NCI-H345 treated with DMSO at 0.1 percent for 48 hours (cell line): ENCODE measurements at regions not wholly inside any gene's neighbourhood (a gene's known extent, or its start where the extent isn't known, plus 50 kb on each side); places are given as distances from the start of the nearest gene placed in this dataset.
"Not testable (repeated sequence)": the region's sequence is repeated elsewhere in the genome, so short reads cannot be mapped to it uniquely, and the experiment has no call there.

Experiments used
- DNase-seq: peaks from one replicate; lab custom pipeline; 2025; ENCODE audit not compliant: unreplicated experiment; lab: John Stamatoyannopoulos, UW

GRCh38 chr2:61774351-61774750, 79.5 kb downstream of the FAM161A start:
- DNase-seq, result no peak

- DNase-seq, result no peak
These were observed 81.7 kb downstream of the FAM161A start for GRCh38 chr2:61771904-61772845.

GRCh38 chr2:61770746-61771145, 83.1 kb downstream of the FAM161A start:
- DNase-seq, result no peak

GRCh38 chr2:61770298-61770697, 83.6 kb downstream of the FAM161A start:
- DNase-seq, result no peak

GRCh38 chr2:61769093-61769675, 84.7 kb downstream of the FAM161A start:
- DNase-seq, result no peak

- peak; percentile 98 for DNase-seq
These were observed 89.6 kb downstream of the FAM161A start for GRCh38 chr2:61764035-61764800.

- DNase-seq, result peak; percentile 81
These were observed 90.2 kb downstream of the FAM161A start for GRCh38 chr2:61763605-61764034.

- no peak for DNase-seq
These were observed 91.6 kb downstream of the FAM161A start for GRCh38 chr2:61762292-61762691.

GRCh38 chr2:61759718-61760117, 94.1 kb downstream of the FAM161A start:
- DNase-seq, result no peak

GRCh38 chr2:61759005-61759404, 94.9 kb downstream of the FAM161A start:
- no peak for DNase-seq

- DNase-seq, result no peak
These were observed 95.7 kb downstream of the FAM161A start for GRCh38 chr2:61758159-61758558.

- DNase-seq, result no peak
These were observed 100.3 kb downstream of the FAM161A start for GRCh38 chr2:61753512-61753911.

- no peak for DNase-seq
These were observed 103.2 kb downstream of the FAM161A start for GRCh38 chr2:61750624-61751023.

GRCh38 chr2:61742955-61743354, 110.9 kb downstream of the FAM161A start:
- DNase-seq, result no peak

GRCh38 chr2:61737841-61738240, 116.0 kb downstream of the FAM161A start:
- no peak for DNase-seq

GRCh38 chr2:61736953-61737352, 116.9 kb downstream of the FAM161A start:
- DNase-seq, result no peak

GRCh38 chr2:61733563-61733962, 120.3 kb downstream of the FAM161A start:
- no peak for DNase-seq

- no peak for DNase-seq
These were observed 121.1 kb downstream of the FAM161A start for GRCh38 chr2:61732787-61733186.

GRCh38 chr2:61727746-61728145, 126.1 kb downstream of the FAM161A start:
- DNase-seq, result no peak

- no peak for DNase-seq
These were observed 127.2 kb downstream of the FAM161A start for GRCh38 chr2:61726456-61727209.

- DNase-seq, result not testable (repeated sequence)
These were observed 130.5 kb downstream of the FAM161A start for GRCh38 chr2:61723364-61723763.
